Endothelial cell of umbilical vein (primary cell): ENCODE measurements at regions not wholly inside any gene's neighbourhood (a gene's known extent, or its start where the extent isn't known, plus 50 kb on each side); places are given as distances from the start of the nearest gene placed in this dataset.

Experiments
- CTCF ChIP-seq, 2 donors: IDR thresholded peaks; 1 replicate in 1 of 2; 2 replicates in 1 of 2; pipeline ENCODE4 v1.5.1; 2011; ENCODE audit warnings: low read length in 2 of 2, mild to moderate bottlenecking in 2 of 2, moderate library complexity in 2 of 2, control low read depth in 1 of 2, inconsistent platforms in 1 of 2, low read depth in 1 of 2; ENCODE audit not compliant: insufficient read depth in 1 of 2; ENCODE audit errors: extremely low read depth in 1 of 2
- EZH2 ChIP-seq: IDR thresholded peaks from 2 replicates; pipeline ENCODE4 v1.6.1; 2012; ENCODE audit warnings: borderline replicate concordance, low read depth, mild to moderate bottlenecking, moderate library complexity, low read length, inconsistent platforms; ENCODE audit not compliant: severe bottlenecking
- POLR2A ChIP-seq: IDR thresholded peaks from 2 replicates; pipeline ENCODE4 v1.6.1; 2012; ENCODE audit warnings: low read depth, mild to moderate bottlenecking, control low read depth, low read length
- POLR2AphosphoS5 ChIP-seq: IDR thresholded peaks from 2 replicates; pipeline ENCODE4 v1.6.1; 2012; ENCODE audit warnings: low read depth, mild to moderate bottlenecking, control low read depth, low read length, moderate library complexity; ENCODE audit not compliant: insufficient read depth

DNA sequence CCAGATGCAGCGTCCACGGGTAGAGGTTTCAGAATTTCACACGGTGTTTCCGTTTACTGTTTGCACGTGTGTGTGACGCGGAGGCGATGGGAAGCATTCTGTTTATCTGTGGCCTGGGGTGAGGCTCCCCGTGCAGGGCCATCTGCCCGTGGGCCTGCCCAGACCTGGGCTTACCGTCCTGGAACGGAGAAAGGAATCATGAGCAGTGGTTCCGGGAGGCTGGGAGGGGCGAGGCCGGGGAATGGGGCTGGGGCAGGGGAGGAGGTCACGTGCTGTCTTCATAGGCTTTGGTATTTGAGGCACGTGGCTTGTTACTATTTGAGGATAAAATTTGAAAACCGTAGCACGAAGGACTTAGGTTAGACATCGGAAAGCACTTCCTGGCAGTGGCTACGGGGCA is 77.9 kb downstream of the RTP5 start:
- TF ChIP-seq EZH2: no peak
- TF ChIP-seq CTCF (IDR thresholded peaks at IDR 0.05; ENCODE audit: extremely low read depth in 1 of 2, insufficient read depth in 1 of 2, low read depth in 1 of 2, low read length in 2 of 2): no peak
- no peak for TF ChIP-seq POLR2A
- TF ChIP-seq POLR2AphosphoS5: no peak
